ENCODE measurements at regions not wholly inside any gene's neighbourhood (a gene's known extent, or its start where the extent isn't known, plus 50 kb on each side); places are given as distances from the start of the nearest gene placed in this dataset.

GRCh38 chr22:27679693-27680488 is 121.7 kb downstream of the MN1 start:
- no peak for TF ChIP-seq CTCF (IDR thresholded peaks at IDR 0.05)
- TF ChIP-seq EZH2 (IDR thresholded peaks at IDR 0.05; ENCODE audit: borderline replicate concordance, insufficient read depth, low read depth, low read length, poor library complexity, severe bottlenecking) = no peak
